GM21528 (cell line): ENCODE measurements at regions not wholly inside any gene's neighbourhood (a gene's known extent, or its start where the extent isn't known, plus 50 kb on each side); places are given as distances from the start of the nearest gene placed in this dataset.

Source experiments
- ATAC-seq: cut with Tn5 transposase; IDR thresholded peaks from one replicate; pipeline ENCODE4 v1.9.1; 2021; ENCODE audit warnings: mild to moderate bottlenecking, moderate library complexity; ENCODE audit not compliant: unreplicated experiment, low FRiP score

DNA sequence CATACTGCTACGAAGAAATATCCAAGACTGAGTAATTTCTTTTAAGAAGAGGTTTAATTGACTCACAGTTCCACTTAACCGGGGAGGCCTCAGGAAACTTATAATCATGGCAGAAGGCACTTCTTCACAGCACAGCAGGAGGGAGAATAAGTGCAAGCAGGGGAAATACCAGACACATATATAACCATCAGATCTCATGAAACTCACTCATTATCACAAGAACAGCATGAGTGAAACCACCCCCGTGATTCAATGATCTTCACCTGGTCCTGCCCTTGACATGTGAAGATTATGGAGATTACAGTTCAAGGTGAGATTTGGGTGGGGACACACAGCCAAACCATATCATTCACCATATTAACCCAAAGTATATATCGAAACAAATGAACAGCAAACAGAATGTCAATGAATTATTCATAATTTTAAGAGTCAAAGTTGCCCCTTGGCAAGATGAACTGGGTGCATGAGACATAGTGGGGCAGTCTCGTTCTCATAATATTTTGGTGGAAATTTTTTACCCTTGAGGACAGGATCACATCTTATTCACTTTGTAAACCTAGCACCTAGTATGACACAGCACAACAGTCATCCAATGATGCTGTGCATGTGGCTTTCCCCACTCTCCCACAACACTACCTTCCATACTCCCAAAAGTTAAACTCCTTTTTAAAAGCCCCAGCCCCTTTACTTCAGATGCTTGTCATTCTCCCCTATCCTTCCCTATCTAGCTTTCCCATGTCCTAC is 425.3 kb downstream of the ZEB2 start:
- no peak for ATAC-seq

- no peak for ATAC-seq
Observed at GRCh38 chr2:144091622-144092021, 428.3 kb downstream of the ZEB2 start.

DNA sequence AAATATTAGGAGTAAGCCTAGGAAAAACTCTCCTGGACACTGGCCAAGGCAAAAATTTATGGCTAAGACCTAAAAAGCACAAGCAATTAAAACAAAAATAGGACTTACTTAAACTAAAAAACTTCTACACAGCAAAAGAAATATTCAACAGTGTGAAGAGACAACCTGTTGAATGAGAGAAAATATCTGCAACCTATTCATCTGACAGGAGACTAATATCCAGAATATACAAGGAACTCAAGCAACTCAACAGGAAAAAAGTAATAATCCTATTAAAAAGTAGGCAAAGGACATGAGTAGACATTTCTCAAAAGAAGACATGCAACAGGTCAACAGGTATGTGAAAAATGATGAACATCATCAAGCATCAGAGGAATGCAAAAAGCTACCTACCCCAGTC is 431.1 kb downstream of the ZEB2 start:
- no peak for ATAC-seq

DNA sequence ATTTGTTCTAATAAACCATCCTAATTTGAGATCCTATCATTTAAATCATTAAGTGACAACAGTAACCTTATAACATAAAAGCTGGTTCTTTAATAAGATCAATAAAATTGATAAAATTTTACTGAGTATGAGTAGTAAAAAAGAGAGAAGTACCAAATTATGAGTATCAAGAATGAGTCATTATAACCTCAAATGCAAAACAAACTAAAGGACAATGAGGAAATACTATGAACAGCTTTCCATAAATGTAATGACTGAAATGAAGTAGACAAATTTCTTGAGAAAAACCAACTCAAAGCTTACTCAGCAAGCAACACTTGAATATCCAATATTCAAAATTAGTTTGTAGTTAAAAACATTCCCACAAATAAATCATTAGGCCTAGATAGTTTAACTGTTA is 433.0 kb downstream of the ZEB2 start:
- no peak for ATAC-seq

DNA sequence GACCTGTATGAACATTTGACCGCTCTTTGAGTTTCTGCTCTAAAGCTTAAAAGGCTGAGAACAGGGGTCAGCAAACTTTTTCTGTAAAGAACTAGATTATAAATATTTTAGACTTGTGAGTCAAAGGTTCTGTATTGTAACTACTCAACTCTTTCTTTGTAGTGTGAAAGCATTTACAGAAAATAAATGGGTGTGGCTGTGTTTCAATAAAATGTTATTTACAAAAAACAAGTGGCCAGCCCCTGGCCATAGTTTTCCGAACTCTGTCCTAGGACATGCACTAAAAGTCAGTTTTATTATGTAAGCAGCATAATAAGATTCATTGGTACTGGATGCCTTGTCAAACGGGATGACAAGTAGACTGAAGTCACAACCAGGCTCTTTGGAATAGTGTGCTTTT is 434.9 kb downstream of the ZEB2 start:
- no peak for ATAC-seq

GRCh38 chr2:144084114-144084661 is 435.7 kb downstream of the ZEB2 start:
- no peak for ATAC-seq

DNA sequence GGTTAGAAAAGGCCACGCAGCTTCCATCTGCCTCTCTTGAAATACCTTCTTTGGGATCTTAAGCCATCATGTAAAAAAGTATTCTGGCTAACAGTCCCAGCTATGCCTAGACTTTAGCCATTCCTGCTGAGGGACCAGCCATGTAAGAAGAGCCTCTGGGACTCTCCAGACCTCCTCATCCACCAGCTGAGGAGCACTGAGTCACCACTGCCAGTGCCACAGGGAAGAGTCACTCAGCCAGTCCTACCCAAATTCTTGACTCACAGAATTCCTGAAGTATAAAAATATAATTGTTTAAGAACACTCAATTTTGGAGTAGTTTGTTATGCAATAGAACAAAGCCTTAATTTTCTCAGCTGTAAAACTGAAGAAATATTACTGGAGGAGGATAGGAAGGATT is 436.7 kb downstream of the ZEB2 start:
- ATAC-seq: no peak

DNA sequence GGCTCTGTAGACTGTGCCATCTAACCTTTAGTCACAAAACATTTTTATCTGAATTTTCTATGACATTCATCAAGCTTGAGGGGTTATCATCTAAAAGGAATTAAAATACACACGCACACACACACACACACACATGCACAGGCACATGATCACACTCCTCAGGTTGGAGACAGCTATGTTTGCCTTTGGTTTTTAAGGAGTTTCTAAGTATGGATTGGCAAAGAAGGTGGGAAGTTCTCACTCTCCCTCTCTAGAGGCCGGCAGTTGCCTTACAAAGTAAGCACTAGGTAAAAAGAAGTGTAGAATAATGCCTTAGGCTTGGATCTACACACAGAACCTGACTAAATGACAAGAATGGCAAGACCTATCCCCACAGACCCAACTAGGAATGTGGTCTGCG is 437.1 kb downstream of the ZEB2 start:
- ATAC-seq: no peak

GRCh38 chr2:144082327-144082726 is 437.6 kb downstream of the ZEB2 start:
- ATAC-seq: no peak

- ATAC-seq: no peak
Observed at GRCh38 chr2:144081272-144081671, 438.6 kb downstream of the ZEB2 start.

DNA sequence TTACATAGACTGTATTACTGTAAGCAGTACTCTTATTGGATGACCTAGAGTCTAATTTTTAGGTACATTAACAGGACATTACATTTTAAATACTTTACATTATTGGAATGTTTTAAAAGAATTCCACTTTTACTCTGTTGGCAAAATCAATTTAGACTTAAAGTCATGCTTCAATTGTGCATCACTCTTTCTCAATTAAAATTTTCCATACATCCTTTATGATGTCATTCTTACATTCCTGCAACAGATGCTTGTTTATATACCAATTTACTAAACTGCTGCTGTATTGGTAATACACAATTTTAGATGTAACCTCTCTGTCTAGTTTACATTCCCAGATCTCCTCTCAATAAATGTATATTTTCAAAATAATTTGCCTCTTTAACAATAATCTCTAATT is 440.1 kb downstream of the ZEB2 start:
- ATAC-seq: no peak

GRCh38 chr2:144078802-144079724 is 440.9 kb downstream of the ZEB2 start:
- no peak for ATAC-seq

DNA sequence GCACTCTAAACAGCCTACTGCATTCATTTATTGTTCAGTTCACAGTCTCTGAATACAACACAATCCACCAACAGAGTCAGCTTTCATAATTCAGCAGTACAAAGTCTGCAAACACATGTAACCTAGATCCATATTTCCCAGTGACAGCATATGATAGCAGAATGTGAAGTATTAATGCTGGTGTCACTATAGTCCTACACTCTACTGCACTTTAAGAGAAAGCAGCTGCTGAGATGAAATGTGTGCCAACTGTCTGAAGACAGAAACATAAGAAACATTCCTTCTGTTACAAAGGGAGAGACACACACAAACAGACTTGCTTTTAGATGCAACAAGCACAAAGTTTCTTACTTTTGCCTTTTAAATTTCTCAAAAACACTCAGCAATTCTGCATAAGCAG is 441.8 kb downstream of the ZEB2 start:
- ATAC-seq: no peak

- no peak for ATAC-seq
Observed at GRCh38 chr2:144074450-144074849, 445.5 kb downstream of the ZEB2 start.

DNA sequence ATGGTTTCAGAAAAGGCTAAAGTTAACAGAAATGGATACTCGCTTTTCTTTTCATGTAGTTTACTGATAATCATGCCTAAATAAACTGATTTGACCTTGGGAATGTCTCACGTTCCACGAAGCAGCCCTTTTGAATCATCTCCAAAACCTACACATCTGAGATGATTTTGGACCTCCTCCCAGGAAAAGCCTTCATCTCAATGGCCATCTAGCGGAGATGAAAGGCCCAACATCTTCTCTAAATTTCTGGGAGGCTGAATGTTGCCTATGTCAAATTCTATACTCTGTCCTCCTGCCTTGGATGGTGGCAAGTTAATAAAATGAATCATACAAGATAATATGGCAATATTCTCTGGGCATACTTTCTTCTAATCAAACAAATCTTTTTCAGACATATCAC is 448.5 kb downstream of the ZEB2 start:
- ATAC-seq: no peak

DNA sequence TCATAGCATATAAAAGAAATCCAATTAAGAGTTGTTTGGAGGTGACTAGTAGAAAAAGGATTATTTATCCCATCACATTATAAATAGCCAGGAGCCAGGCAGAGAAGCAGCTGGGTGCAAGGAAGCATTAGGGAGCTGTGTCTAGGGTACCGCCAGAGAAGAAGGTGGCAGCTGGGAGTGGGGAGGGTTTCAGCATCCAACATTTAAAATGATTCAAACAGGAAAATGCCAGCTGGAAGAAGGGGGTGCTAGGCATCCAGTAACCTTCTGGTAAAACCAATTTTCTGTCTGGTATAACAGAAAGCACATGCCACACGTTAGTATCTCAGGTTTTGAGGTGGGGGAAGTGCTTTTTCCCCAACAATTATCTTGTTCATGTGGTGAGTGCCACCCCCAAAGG is 452.4 kb downstream of the ZEB2 start:
- ATAC-seq: no peak

GRCh38 chr2:144063602-144064001 is 456.3 kb downstream of the ZEB2 start:
- no peak for ATAC-seq

DNA sequence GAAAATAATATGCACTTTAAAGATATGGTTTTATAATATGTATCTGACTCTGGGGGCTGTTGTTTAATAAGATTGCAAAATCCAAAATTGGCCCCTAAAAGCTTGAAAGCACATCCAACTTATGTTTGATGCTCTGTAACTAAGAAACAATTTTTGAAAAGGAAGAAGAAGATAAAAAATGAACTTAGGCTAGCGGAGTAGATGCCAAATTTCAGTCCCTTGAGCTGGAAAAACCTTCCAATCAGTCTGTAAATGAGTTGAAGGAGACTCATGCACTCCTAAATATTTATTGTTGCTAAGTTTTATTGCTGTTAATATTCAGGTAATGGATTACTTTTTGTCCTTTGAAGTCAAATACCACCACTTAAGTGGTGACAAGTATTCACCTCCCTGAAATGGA is 465.0 kb downstream of the ZEB2 start:
- ATAC-seq: no peak

DNA sequence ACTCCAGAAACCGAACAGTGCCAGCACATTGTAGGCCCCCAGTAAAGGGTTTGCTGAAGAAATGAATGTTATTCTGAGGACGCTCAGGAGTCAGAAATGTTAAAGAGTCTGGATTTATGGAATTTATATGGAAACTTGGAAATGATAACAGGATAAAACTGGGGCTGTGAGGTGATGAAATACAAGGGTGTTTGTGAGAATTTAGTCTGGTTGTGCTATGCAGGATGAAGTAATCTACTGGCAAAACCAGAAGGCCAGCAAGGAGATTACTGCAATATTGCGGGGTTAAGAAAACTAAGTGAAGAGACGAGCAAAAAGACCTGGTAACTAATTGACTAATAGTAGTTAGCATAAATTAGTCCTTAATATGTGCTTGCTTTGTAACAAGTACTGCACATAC is 467.8 kb downstream of the ZEB2 start:
- ATAC-seq: no peak

DNA sequence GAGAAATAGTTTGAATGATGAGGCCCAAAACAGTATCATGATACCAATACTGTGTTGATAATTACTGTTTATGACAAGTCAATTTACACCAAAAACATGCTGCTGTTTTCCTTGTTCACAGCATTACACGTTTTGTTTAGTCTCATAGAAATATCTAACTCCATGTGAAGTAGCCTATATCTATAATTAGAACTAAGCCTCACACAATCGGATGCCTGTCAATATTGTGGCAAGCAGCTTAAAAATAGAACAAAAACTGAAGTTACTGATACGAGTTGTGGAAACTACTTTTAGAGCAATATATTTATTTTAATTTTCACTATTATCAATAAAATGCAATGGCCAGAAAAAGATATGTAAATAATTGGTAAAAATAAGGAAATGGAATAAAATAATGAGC is 470.8 kb downstream of the ZEB2 start:
- ATAC-seq: no peak

GRCh38 chr2:144048631-144049060 is 471.3 kb downstream of the ZEB2 start:
- no peak for ATAC-seq

- ATAC-seq: no peak
Observed at GRCh38 chr2:144042751-144043150, 477.2 kb downstream of the ZEB2 start.
